Kidney capillary endothelial cell (primary cell): ENCODE measurements at regions not wholly inside any gene's neighbourhood (a gene's known extent, or its start where the extent isn't known, plus 50 kb on each side); places are given as distances from the start of the nearest gene placed in this dataset.
"Not testable (repeated sequence)": the region's sequence is repeated elsewhere in the genome, so short reads cannot be mapped to it uniquely, and the experiment has no call there.

Experiments used
- DNase-seq: peaks from one replicate; pipeline ENCODE4 v3.0.0-alpha.2; 2018; ENCODE audit warnings: low spot score

DNA sequence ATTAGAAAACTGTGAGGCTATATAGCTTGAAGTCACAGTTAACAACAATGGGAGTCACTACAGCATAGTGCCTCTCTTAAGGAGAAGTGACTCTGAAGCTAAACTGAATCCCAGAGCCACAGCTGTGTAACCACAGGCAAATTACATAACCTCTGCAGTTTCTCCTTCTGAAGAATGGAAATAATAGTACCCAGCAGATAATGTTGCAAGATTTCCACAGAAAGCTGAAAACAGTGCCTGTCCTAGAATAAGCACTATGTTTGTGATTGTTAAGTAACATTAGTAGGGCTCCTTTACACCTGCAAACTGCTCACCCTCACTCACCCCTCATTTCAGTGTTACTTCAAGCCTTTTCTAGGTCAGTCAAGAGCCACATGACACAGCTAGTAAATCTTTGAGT, 886.7 kb downstream of the PLA2G4A start:
- DNase-seq = no peak

GRCh38 chr1:187716160-187716559, 887.4 kb downstream of the PLA2G4A start:
- no peak for DNase-seq

DNA sequence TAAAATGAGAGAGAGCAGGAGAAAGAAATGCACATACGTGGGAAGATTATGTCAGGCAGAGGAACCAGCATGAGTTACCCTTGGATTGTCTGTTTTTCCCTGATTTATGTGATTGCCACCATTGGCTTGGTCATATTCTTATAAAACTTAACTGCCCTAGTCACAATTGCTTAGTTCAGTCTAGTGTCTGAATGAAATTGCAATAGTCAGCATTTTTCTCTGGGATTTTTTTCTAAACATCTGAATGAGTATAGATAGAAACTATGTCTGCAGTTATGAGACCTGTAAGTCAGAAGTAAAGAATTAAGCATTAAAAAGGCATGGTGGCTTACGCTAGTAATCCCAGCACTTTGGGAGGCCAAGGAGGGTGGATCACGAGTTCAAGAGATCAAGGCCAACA, 889.8 kb downstream of the PLA2G4A start:
- no peak for DNase-seq

DNA sequence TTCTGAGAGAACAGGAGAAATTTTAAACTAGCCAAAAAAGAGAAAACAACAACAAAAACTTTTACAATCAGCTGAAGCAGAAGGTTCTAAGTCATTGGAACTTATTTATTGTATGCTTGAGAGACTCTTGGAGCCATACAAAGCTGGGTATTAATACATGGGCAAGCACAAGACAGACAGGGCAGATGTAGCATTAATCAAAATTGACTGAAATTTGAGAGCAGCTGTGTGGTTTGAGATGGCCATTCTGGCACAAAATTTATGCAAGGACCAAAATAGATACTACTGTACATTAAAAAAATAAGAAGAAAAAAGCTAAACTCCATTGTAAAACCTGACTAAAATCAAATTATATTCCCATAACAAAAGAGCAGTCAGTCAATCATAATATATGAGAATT, 892.5 kb downstream of the PLA2G4A start:
- no peak for DNase-seq

DNA sequence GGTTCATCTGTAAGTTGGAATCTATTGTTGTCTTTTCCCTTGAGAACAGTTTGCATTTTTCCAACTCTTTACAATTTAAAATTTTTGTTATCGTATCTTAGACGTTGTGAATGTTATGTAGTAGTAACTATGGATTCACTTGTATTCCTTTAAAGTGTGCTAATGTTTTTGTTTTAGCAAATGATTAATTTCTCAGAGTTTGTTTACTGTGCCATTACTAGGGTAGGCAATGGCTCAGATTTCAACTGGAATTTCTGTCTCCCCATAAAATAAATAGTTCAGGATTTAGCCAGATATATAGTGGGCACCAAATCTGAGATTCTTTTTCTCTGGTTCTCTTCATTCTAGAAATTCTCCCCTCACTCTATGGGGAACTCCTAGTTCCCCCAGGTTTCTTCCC, 896.5 kb downstream of the PLA2G4A start:
- DNase-seq = no peak

DNA sequence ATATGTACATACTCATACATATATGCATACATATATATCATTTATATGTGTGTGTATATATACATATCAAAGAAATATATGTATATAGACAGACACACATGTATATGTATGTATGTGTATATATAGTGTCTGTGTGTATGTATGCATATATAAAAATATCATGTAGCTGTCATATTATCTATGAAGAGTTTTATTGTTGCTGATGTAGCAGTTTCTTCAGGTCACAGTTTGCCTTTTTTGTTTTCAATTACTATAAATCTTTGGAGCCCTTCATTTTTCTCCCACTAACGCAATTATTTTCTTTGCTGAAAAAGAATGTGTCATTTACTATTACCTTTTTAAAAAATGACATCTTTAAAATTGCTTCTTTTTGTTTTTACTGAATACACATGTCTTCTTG, 904.5 kb downstream of the PLA2G4A start:
- no peak for DNase-seq

GRCh38 chr1:187734427-187734826, 905.7 kb downstream of the PLA2G4A start:
- no peak for DNase-seq

DNA sequence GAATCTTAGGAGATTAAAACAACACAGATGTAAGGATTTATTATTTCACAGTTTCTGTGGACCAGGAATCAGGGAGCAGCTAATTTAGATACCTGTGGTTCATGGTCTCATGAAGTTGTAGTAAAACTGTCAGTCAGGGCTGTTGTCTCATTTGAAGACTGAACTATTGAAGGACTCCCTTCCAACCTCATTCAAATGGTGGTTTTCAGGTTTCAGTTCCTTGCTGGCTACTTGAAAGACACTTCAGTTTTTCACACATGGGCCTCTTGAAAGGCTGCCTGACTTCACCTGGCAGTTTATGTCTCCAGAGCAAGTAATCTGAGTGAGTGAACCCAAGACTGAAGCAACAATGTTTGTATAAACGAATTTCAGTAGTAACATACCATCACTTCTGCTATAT, 915.9 kb downstream of the PLA2G4A start:
- no peak for DNase-seq

DNA sequence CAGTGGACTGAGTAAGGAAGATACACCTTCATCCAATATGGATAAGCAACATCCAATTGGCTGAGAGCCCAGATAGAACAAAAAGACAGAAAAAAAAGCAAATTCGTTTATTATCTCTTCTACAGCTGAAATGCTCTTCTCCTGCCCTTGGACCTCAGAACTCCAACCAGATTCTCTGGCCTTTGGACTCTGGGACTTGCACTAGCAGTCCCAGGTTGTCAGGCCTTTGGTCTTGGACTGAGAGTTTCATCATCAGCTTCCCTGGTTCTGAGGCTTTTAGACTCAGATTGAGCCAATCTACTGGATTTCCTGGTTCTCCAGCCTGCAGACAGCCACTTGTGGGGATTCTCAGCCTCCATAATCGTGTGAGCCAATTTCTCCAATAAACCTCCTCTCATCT, 926.8 kb downstream of the PLA2G4A start:
- no peak for DNase-seq

- not testable (repeated sequence) for DNase-seq
Measured at GRCh38 chr1:187756684-187757083, 927.9 kb downstream of the PLA2G4A start.

GRCh38 chr1:187759825-187760333, 931.1 kb downstream of the PLA2G4A start:
- no peak for DNase-seq

- no peak for DNase-seq
Measured at GRCh38 chr1:187762118-187762517, 933.4 kb downstream of the PLA2G4A start.

GRCh38 chr1:187763465-187763864, 934.7 kb downstream of the PLA2G4A start:
- DNase-seq = no peak

DNA sequence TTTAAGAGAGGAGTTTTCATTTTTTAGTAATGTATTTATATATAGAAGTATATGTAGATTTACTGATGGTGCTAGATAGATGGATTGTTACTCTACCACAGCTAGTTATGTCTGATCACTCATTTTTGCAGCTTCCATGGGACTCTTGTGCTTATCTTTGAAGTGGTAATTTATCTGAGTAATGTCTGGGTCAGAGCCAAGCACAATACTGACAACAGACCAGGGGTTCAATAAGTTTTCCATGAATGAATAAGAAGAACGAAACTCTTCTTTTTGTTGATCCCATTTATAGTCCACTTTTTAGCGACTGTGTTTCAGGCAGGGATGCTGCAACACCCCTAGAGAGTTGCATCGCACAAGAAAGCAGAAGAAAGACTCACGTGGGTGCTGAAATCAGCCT, 935.2 kb downstream of the PLA2G4A start:
- no peak for DNase-seq

DNA sequence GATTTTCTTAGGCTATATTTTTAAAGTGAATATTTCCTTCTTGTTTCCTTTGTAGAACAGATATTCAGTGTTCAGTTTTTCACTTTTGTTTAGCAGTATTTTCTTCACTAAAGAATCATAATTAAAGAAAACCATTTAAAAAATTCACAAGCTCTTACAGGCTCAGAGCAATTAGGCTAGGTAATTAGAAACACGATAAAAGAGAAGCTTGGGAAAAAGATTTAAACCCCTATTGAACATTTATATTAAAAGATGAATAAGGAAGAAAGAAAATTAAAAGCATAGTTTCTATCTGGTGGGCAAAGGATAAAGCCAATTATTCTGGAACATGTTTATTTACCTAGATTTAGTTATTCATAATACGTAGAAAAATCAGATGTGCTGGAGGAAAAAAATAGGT, 942.6 kb downstream of the PLA2G4A start:
- DNase-seq = no peak

GRCh38 chr1:187773168-187773567, 944.4 kb downstream of the PLA2G4A start:
- DNase-seq = no peak

GRCh38 chr1:187787736-187788135, 959.0 kb downstream of the PLA2G4A start:
- no peak for DNase-seq

GRCh38 chr1:187788718-187789117, 960.0 kb downstream of the PLA2G4A start:
- DNase-seq = no peak

DNA sequence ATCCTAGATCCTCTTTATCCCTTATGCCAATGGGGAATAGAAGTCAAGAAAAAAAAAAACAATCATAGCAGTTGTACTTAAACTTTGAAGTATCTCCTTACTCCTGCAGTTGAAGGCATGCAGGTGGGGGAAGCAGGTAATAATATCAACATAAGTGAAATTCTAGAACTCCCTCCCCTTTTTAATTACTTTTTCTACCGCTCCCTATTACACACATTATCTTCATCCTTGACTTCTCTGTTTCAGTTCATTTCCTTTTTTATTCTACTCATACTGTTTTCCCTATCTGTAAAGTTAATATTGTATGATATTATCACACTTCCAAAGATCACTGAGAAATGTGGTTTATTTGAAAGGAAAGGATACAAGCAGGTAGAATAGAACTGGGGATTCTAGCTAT, 962.0 kb downstream of the PLA2G4A start:
- DNase-seq = no peak

GRCh38 chr1:187794561-187794960, 965.8 kb downstream of the PLA2G4A start:
- DNase-seq = no peak

- DNase-seq = no peak
Measured at GRCh38 chr1:187809549-187809948, 980.8 kb downstream of the PLA2G4A start.

GRCh38 chr1:187816646-187817045, 987.9 kb downstream of the PLA2G4A start:
- no peak for DNase-seq

DNA sequence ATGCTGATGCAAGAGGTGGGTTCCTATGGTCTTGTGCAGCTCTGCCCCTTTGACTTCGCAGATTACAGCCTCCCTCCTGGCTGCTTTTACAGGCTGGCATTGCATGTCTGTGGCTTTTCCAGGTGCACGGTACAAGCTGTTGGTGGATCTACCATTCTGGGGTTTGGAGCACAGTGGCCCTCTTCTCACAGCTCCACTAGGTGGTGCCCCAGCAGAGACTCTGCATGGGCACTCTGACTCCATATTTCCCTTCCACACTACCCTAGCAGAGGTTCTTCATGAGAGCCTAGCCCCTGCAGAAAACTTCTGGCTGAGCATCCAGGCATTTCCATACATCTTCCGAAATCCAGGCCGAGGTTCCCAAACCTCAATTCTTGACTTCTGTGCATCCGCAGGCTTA, 989.0 kb downstream of the PLA2G4A start:
- DNase-seq = no peak

- no peak for DNase-seq
Measured at GRCh38 chr1:187819086-187819485, 990.3 kb downstream of the PLA2G4A start.

- DNase-seq = no peak
Measured at GRCh38 chr1:187836557-187836956, 1007.8 kb downstream of the PLA2G4A start.
